GM12873 (cell line): ENCODE measurements at regions not wholly inside any gene's neighbourhood (a gene's known extent, or its start where the extent isn't known, plus 50 kb on each side); places are given as distances from the start of the nearest gene placed in this dataset.

ENCODE experiments used
- TF ChIP-seq, protein P1 (sequence below): IDR thresholded peaks from 2 replicates; pipeline ENCODE4 v1.5.1; 2012; ENCODE audit warnings: low read depth, mild to moderate bottlenecking, moderate library complexity, low read length, control low read depth; ENCODE audit not compliant: insufficient read depth; ENCODE audit errors: missing control alignments

DNA sequence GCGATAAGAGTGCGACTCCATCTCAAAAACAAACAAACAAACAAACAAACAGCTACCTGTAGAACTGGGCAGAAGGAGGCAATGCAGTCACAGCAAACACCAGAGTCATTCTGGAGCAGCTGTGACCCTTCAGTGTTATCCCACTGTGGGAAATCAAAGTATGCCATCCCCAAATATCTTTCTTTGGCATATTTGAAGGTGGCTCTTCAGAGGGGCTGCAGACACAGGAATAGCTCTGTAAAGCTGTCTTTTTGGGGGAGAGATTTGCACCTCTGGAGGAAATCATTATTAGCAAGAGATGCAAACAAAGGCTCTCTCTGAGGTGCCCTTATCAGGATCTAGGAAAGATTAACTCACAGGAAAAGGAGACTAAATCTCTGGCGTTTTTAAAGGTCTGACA lies 98.5 kb upstream of the XPO1 start:
- TF ChIP-seq, protein P1, sequence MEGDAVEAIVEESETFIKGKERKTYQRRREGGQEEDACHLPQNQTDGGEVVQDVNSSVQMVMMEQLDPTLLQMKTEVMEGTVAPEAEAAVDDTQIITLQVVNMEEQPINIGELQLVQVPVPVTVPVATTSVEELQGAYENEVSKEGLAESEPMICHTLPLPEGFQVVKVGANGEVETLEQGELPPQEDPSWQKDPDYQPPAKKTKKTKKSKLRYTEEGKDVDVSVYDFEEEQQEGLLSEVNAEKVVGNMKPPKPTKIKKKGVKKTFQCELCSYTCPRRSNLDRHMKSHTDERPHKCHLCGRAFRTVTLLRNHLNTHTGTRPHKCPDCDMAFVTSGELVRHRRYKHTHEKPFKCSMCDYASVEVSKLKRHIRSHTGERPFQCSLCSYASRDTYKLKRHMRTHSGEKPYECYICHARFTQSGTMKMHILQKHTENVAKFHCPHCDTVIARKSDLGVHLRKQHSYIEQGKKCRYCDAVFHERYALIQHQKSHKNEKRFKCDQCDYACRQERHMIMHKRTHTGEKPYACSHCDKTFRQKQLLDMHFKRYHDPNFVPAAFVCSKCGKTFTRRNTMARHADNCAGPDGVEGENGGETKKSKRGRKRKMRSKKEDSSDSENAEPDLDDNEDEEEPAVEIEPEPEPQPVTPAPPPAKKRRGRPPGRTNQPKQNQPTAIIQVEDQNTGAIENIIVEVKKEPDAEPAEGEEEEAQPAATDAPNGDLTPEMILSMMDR, result no peak

DNA sequence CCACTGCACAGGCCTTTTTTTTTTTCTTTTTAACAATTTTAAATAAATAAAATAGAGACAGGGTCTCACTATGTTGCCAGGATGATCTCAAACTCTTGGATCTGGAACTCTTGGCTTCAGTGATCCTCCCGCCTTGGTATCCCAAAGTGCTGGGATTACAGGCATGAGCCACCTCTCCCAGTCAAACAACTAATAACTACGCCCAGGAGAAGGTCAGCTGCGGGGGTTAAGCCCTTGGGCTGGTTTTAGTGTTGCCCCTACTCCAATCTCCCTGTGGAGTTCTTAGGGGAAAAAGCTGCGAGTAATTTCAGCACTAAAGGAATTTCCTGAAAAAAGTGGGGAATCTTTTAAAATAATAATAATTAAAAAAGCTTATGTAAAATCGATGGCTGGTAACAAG lies 96.4 kb upstream of the XPO1 start:
- TF ChIP-seq, protein P1, result no peak

DNA sequence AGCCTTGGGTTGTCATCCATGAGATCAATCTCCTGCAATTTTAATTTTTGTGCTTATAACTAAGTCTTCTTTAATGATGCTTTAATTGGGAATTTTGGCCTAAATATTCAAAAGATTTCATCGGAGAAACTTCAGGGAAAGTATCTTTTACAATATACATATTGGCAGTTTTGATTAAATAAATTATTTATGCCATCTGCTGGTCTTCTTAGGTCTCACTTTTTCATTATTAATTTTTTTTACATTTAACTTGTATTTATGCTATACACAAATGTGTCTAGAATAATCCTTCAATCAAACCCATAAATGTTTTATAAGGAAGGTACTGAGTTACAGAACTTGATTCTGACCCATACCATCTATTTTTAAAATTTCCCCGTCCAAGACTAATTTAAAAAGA lies 95.1 kb upstream of the XPO1 start:
- TF ChIP-seq, protein P1, result no peak

DNA sequence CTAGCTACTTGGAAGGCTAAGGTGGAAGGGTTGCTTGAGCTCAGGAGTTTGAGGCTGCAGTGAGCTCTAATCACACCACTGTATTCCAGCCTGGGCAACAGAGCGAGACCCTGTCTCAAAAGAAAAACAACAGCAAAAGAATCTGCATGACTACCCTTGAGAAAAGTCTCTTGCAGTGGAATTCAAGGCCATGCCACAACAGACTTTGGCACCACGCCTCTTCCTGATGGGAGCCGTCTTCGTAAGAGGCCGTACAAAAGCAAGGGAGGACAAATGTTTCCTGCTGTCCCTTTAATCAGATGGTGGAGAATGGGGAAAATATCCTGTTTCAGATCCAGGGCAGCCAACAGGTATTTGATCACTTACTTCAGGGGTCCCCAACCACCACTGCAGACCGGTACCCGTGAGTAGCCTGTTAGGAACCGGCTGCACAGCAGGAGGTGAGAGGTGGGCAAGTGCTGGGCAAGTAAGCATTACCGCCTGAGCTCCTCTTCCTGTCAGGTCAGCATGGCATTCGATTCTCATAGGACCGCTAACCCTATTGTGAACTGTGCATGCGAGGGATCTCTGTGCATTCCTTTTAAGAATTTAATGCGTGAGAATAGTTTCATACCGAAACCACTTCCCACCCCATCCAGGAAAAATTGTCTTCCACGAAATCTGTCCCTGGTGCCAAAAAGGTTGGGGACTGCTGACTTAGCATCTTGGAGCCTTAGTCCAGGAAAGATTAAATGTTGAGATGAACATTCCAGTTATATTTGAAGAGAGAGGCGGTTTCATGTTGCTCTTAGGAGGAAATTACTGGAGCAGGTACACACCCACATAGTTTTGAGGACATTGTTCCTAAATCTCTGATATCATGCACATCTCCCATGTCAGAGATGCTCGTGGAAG lies 94.4 kb upstream of the XPO1 start:
- TF ChIP-seq, protein P1, result no peak

DNA sequence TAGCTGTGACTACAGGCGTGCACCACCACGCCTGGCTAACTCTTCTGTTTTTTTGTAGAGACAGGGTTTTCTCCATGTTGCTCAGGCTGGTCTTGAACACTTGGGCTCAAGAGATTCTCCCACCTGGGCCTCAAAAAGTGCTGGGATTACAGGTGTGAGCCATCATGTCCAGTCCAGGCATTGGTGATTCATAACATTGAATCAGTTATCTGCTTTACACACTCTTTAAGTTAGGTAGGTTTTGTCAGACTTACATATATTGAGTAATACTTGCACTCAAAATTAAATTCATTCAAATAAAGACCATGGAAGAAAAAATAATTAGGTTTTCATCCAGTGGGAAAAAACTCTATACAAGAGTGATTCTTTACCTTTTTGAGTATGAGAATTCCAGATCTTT lies 93.2 kb upstream of the XPO1 start:
- TF ChIP-seq, protein P1, result no peak

DNA sequence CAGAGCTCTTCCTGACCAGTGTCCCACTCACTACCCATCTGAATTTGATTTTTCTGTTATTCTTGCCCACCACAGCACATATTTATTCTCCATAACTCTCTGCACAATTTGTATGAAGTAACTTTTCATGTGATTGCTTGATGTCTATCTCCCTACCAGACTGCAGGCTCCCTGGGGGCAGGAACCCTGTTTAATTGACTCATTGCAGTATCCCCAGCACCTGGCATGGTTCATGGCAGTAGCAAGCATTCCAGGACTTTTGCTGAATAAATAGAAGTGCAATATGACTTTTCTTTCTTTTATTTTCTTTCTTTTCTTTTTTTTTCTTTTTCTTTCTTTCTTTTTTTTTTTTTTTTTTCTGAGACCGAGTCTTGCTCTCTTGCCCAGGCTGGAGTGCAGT lies 88.7 kb upstream of the XPO1 start:
- TF ChIP-seq, protein P1, result no peak

DNA sequence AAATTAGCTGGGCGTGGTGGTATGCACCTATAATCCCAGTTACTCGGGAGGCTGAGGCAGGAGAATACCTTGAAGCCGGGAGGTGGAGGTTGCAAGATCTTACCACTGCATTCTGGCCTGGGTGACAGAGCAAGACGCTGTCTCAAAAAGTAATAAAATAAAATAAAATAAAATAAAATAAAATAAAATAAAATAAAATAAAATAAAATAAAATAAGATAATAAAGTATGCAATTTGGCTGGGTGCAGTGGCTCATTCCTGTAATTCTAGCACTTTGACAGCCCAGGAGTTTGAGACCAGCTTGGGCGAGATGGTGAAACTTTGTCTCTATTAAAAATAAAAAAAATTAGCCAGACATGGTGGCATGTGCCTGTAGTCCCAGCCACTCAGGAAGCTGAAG lies 85.6 kb upstream of the XPO1 start:
- TF ChIP-seq, protein P1, result no peak
